ENCODE measurements at regions not wholly inside any gene's neighbourhood (a gene's known extent, or its start where the extent isn't known, plus 50 kb on each side); places are given as distances from the start of the nearest gene placed in this dataset.

DNA sequence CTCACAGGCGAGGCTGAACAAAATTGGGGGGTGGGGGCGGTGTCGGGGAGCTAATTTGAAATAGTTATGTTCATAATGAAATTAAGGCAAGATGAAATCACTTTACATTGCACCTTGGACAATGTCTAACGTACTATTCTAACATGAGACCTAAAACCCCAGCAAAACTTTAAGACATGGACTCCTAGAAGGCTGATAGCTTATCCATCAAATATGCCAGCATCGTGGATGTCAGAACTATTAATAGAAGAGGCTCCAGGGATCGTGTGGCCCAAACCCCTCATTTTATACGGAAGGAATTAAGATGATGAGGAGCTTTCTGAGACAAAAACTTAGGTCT is 279.6 kb downstream of the SOX9 start:
- H3K4me1 ChIP-seq, result no peaks in the 10 kb centered on the region
- no peaks in the 10 kb centered on the region for H3K27me3 ChIP-seq
- intact Hi-C loops (cut with DNase I; ENCODE audit: low total_unique reads), result no loop called here
- H3K36me3 ChIP-seq, result no peaks in the 10 kb centered on the region
- no peak overlapping the region for H3K27ac ChIP-seq
- TF ChIP-seq, protein P1, sequence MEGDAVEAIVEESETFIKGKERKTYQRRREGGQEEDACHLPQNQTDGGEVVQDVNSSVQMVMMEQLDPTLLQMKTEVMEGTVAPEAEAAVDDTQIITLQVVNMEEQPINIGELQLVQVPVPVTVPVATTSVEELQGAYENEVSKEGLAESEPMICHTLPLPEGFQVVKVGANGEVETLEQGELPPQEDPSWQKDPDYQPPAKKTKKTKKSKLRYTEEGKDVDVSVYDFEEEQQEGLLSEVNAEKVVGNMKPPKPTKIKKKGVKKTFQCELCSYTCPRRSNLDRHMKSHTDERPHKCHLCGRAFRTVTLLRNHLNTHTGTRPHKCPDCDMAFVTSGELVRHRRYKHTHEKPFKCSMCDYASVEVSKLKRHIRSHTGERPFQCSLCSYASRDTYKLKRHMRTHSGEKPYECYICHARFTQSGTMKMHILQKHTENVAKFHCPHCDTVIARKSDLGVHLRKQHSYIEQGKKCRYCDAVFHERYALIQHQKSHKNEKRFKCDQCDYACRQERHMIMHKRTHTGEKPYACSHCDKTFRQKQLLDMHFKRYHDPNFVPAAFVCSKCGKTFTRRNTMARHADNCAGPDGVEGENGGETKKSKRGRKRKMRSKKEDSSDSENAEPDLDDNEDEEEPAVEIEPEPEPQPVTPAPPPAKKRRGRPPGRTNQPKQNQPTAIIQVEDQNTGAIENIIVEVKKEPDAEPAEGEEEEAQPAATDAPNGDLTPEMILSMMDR (IDR thresholded peaks at IDR 0.05), result no peak
- no peaks in the 10 kb centered on the region for H3K9me3 ChIP-seq
- H3K4me3 ChIP-seq, result no peak overlapping the region
- no peak for DNase-seq

- Histone ChIP-seq H3K4me1 (no peaks in the 10 kb centered on the region), H3K27ac (no peak overlapping the region), H3K9me3 (no peaks in the 10 kb centered on the region), H3K27me3 (no peaks in the 10 kb centered on the region), H3K4me3 (no peak overlapping the region), H3K36me3 (no peaks in the 10 kb centered on the region)
- intact Hi-C loops (cut with DNase I; ENCODE audit: low total_unique reads), result no loop called here
- TF ChIP-seq, protein P1 (IDR thresholded peaks at IDR 0.05), result no peak
- DNase-seq, result no peak
These were observed 280.0 kb downstream of the SOX9 start for GRCh38 chr17:72400863-72401262.

DNA sequence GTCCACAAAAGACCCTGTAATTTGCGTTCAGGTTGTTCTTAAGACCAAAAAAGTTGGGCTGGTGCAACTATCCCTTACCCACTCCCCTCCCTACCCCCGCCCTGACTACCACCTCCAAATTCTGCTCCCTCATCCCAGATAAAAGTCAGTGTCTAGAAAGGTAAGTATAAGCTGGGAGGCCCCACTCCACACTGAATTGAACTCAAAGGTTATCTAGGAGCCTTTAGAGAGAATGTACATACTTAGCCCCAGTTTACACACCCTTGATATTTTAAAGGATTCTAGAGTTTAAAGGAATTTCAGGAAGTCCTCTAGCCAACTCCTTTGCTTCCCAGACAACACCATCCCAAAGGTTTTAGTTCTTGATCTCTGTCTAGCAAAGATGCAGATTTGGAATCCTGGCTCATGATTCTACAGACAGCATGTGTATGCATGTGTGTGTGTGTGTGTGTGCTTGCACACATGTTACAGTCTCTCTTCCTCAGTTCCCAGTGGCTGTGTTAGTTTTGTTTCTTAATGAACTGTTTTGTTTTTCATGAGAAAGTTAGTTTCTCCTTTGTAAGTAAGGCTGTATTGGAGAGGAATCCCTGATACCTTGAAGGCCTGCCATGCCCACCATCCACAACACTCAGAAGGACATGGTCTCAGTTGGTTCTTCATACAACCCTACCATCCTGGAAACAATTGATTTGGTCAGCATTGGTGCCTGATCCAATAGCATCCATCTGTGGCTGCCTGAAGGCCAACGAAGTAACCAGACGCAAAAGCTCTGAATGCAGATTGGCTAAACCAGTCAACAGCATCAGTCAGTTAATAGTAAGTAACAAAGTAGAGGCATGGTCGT is 281.3 kb downstream of the SOX9 start:
- no peaks in the 10 kb centered on the region for H3K36me3 ChIP-seq
- peaks cover 0 to 1% (median under 1%) of the 10 kb centered on the region in 4 donors for H3K4me1 ChIP-seq
- TF ChIP-seq, protein P1 (IDR thresholded peaks at IDR 0.05), result no peak
- no peak for DNase-seq
- H3K27ac ChIP-seq, result no peak overlapping the region
- intact Hi-C loops (cut with DNase I; ENCODE audit: low total_unique reads), result no loop called here
- H3K9me3 ChIP-seq, result no peaks in the 10 kb centered on the region
- H3K27me3 ChIP-seq, result no peaks in the 10 kb centered on the region
- no peak overlapping the region for H3K4me3 ChIP-seq

DNA sequence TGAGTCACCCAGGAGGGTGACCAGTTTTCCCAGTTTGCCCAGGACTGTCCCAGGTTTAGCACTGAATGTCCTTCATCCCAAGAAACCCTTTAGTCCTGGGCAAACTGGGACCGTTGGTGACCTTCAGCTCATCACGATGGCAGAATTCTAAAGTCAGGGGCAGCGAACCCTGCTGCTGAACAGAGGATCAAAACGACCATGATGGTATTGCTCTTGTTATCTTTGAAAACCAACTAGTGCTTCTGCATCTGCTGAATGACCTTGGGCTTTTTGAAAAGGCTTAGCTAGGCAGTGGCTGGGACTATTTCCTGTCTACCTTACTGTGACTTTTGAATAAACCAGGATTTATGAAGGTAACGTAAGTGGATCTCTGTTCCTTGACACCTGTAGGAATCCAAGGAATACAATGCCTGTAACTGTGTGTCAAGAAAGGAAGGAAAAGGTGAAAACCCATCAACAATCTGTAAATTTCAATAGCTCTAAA is 281.9 kb downstream of the SOX9 start:
- Histone ChIP-seq H3K4me3 (no peak overlapping the region), H3K27me3 (no peaks in the 10 kb centered on the region), H3K4me1 (peaks cover 0 to 8% (median 4%) of the 10 kb centered on the region in 4 donors), H3K36me3 (no peaks in the 10 kb centered on the region), H3K27ac (no peak overlapping the region), H3K9me3 (no peaks in the 10 kb centered on the region)
- intact Hi-C loops (cut with DNase I; ENCODE audit: low total_unique reads), result no loop called here
- TF ChIP-seq, protein P1 (IDR thresholded peaks at IDR 0.05), result no peak
- DNase-seq, result no peak

DNA sequence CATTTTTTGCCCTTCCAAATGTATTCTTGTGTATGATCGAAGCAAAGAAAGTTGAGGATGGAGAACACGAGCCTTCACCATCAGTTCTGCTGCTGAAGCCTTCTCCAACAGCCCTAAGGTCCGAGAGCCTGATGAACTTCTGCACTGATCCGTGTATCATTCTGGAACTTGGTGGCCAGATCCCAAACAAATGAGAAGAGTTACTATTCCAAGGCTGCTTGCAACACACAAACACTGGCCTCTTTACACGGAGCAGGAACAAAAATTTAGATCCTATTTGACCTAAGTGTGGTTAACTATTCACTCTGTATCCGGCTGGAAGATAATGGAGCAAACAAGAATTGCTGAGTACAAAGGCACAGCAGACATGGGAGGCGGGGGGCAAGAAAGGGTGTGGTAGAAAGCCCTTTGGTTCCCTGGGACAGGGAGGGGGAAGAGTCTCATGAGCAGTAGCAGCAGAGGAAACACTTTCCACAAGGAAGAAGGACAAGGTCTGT is 282.9 kb downstream of the SOX9 start:
- no peak for DNase-seq
- H3K27ac ChIP-seq, result no peak overlapping the region
- H3K36me3 ChIP-seq, result no peaks in the 10 kb centered on the region
- peaks cover 0 to 12% (median 6%) of the 10 kb centered on the region in 4 donors for H3K4me1 ChIP-seq
- no peaks in the 10 kb centered on the region for H3K9me3 ChIP-seq
- intact Hi-C loops (cut with DNase I; ENCODE audit: low total_unique reads), result no loop called here
- H3K27me3 ChIP-seq, result no peaks in the 10 kb centered on the region
- H3K4me3 ChIP-seq, result no peak overlapping the region
- TF ChIP-seq, protein P1 (IDR thresholded peaks at IDR 0.05), result no peak
